GM12878 (cell line): ENCODE measurements at regions not wholly inside any gene's neighbourhood (a gene's known extent, or its start where the extent isn't known, plus 50 kb on each side); places are given as distances from the start of the nearest gene placed in this dataset.

Experiments
- ATAC-seq: fragments of 200-7000 bp; cut with Tn5 transposase; 3 replicates; pipeline ENCODE4 v1.9.1; 2020; ENCODE audit warnings: mild to moderate bottlenecking, moderate library complexity
- BruUV-seq: library from RNA; stranded (reverse); fragments of 400-500 nt; replicated peaks from 2 replicates; lab custom pipeline; 2021; lab: Mats Ljungman, UMichigan
- CTCF ChIA-PET: fragments of 300-600 bp; sonication (Branson Sonifier 250); formaldehyde crosslinking; extraction: SDS; loops from one replicate; lab custom pipeline; 2021; ENCODE audit warnings: inconsistent platforms; lab: Yijun Ruan, JAX
- POLR2A ChIA-PET: fragments of 350-600 bp; formaldehyde crosslinking; extraction: SDS; loops from one replicate; lab custom pipeline; 2021; ENCODE audit warnings: inconsistent platforms; lab: Charles Lee
- RAD21 ChIA-PET: fragments of 300-600 bp; sonication (Branson Sonifier 250); formaldehyde crosslinking; loops from one replicate; lab custom pipeline; 2023; ENCODE audit warnings: antibody characterized with exemption; ENCODE audit not compliant: unreplicated experiment; lab: Charles Lee
- SMC1A ChIA-PET: fragments of 300-600 bp; sonication (Branson Sonifier 250); formaldehyde crosslinking; loops from one replicate; lab custom pipeline; 2023; ENCODE audit not compliant: unreplicated experiment, uncharacterized antibody; lab: Charles Lee
- DNase-seq: peaks from one replicate; pipeline ENCODE4 v3.0.0-alpha.2; 2011; ENCODE audit warnings: low read depth, low spot score
- FAIRE-seq: peaks from 3 replicates; lab custom pipeline; 2011; peaks lifted over from hg19 to GRCh38; lab: Jason Lieb, UNC
- H2AFZ ChIP-seq: 2 replicates; pipeline ENCODE4 v1.6.0; 2011; ENCODE audit warnings: low read depth, low read length, control low read depth; ENCODE audit not compliant: control insufficient read depth
- H3K27ac ChIP-seq: 2 replicates; pipeline ENCODE4 v1.5.1; 2011; ENCODE audit warnings: control low read depth; ENCODE audit not compliant: control insufficient read depth, insufficient read depth
- H3K27me3 ChIP-seq, 2 experiments: replicated peaks in 1 of 2; 2 replicates each; pipeline versions ENCODE4 v1.6.0 to v1.6.1; 2011; ENCODE audit warnings: low read length in 1 of 2; ENCODE audit not compliant: control insufficient read depth in 2 of 2, insufficient read depth in 2 of 2
- H3K36me3 ChIP-seq, 2 experiments: 2 replicates each; pipeline ENCODE4 v1.5.1; 2011; ENCODE audit warnings: low read length in 1 of 2; ENCODE audit not compliant: control insufficient read depth in 2 of 2, insufficient read depth in 2 of 2
- H3K4me1 ChIP-seq: 2 replicates; pipeline ENCODE4 v1.6.1; 2011; ENCODE audit warnings: mild to moderate bottlenecking, low read length, moderate library complexity, mixed read lengths; ENCODE audit not compliant: control insufficient read depth, insufficient read depth
- H3K4me2 ChIP-seq: 2 replicates; pipeline ENCODE4 v1.6.0; 2011; ENCODE audit warnings: control low read depth; ENCODE audit not compliant: control insufficient read depth, insufficient read depth
- H3K4me3 ChIP-seq: fragments of 200-600 bp; sonication (generic); 2 replicates; pipeline ENCODE4 v1.5.1; 2016
- H3K79me2 ChIP-seq: 2 replicates; pipeline ENCODE4 v1.6.0; 2011; ENCODE audit warnings: low read length; ENCODE audit not compliant: control insufficient read depth, insufficient read depth
- H3K9ac ChIP-seq: 2 replicates; pipeline ENCODE4 v1.8.0; 2011; ENCODE audit warnings: low read length, control low read depth, mixed read lengths; ENCODE audit not compliant: control insufficient read depth, insufficient read depth
- H3K9me3 ChIP-seq: replicated peaks from 3 replicates; pipeline ENCODE4 v1.5.1; 2011; ENCODE audit warnings: mild to moderate bottlenecking, low read length; ENCODE audit not compliant: control insufficient read depth, insufficient read depth
- H4K20me1 ChIP-seq: 2 replicates; pipeline ENCODE4 v1.6.0; 2011; ENCODE audit not compliant: control insufficient read depth, insufficient read depth
- BMI1 ChIP-seq: fragments of 450-650 bp; IDR thresholded peaks from 2 replicates; pipeline ENCODE4 v1.6.1; 2016; ENCODE audit warnings: mild to moderate bottlenecking, moderate library complexity, borderline replicate concordance
- CEBPB ChIP-seq, 2 experiments: fragments of 150-350 bp in 1 of 2; IDR thresholded peaks; 2 replicates each; pipeline ENCODE4 v1.6.1; 2012 to 2014; ENCODE audit warnings: low read depth in 2 of 2, low read length in 2 of 2, borderline replicate concordance in 1 of 2, inconsistent platforms in 1 of 2
- CHD1 ChIP-seq: IDR thresholded peaks from 2 replicates; pipeline ENCODE4 v1.6.1; 2012; ENCODE audit warnings: low read depth, low read length, improper control_type of control experiment
- E2F4 ChIP-seq: IDR thresholded peaks from 2 replicates; pipeline ENCODE4 v1.6.1; 2012; ENCODE audit warnings: low read depth, low read length, improper control_type of control experiment
- MEF2A ChIP-seq: IDR thresholded peaks from 2 replicates; pipeline ENCODE4 v1.6.1; 2011; ENCODE audit warnings: low read depth, mild to moderate bottlenecking, low read length, moderate library complexity; ENCODE audit not compliant: insufficient read depth
- NBN ChIP-seq: fragments of 450-650 bp; IDR thresholded peaks from 2 replicates; pipeline ENCODE4 v1.6.1; 2016
- NRF1 ChIP-seq: conservative IDR thresholded peaks from 2 replicates; pipeline ENCODE4 v1.6.1; 2011; ENCODE audit warnings: mild to moderate bottlenecking, low read depth, low read length, improper control_type of control experiment
- RCOR1 ChIP-seq: conservative IDR thresholded peaks from 2 replicates; pipeline ENCODE4 v1.6.1; 2012; ENCODE audit warnings: low read depth, low read length, improper control_type of control experiment
- SMC3 ChIP-seq: IDR thresholded peaks from 2 replicates; pipeline ENCODE4 v1.6.1; 2011; ENCODE audit warnings: low read length, improper control_type of control experiment, borderline replicate concordance
- STAT1 ChIP-seq: fragments of 450-650 bp; conservative IDR thresholded peaks from 2 replicates; pipeline ENCODE4 v1.6.1; 2014; ENCODE audit warnings: antibody characterized with exemption, mild to moderate bottlenecking
- TAF1 ChIP-seq: IDR thresholded peaks from 2 replicates; pipeline ENCODE4 v1.6.1; 2011; ENCODE audit warnings: mild to moderate bottlenecking, low read depth, low read length, borderline replicate concordance
- TCF12 ChIP-seq: IDR thresholded peaks from 2 replicates; pipeline ENCODE4 v1.6.1; 2011; ENCODE audit warnings: low read depth, mild to moderate bottlenecking, low read length
- ZNF687 ChIP-seq: fragments of 450-650 bp; IDR thresholded peaks from 2 replicates; pipeline ENCODE4 v1.6.1; 2017; ENCODE audit warnings: mild to moderate bottlenecking, moderate library complexity
- WGBS: methylation state at CpG from one replicate; pipeline ENCODE4 v1.1.6; 2016; ENCODE audit warnings: low lambda C conversion rate; ENCODE audit not compliant: insufficient replicate concordance, insufficient coverage; ENCODE audit errors: missing lambda C conversion rate; 5-methylcytosine and 5-hydroxymethylcytosine counted together
- in situ Hi-C: fragments of 300-500 bp; cut with MboI; formaldehyde crosslinking; loops from 9 replicates; pipeline ENCODE4 v1.14.3; 2018; ENCODE audit warnings: mixed read lengths
- intact Hi-C: fragments of 100-400 bp; cut with micrococcal nuclease; formaldehyde crosslinking; loops from one replicate; pipeline ENCODE4 v1.14.2; 2022; ENCODE audit not compliant: unreplicated experiment

DNA sequence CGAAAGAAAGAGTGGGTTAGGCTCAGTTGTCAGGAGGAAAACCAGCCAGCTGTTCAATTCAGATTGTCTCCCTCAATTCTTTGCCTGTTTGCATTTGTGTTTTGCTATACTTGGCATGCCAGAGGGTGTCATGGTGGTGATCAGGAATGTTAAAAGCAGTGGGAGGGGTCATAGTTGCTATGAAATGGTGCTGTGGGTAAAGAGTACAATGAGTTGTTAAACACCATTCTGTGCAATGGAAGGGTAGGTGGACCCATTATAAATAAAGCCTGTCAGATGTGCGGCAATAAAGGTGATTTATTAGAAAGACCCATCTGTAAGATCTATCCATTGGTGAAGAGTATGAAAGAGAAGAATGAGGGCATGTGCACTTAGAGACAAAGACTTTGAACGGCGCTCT is 82.2 kb downstream of the MRPL32 start:
- intact Hi-C loops (no loop called here), in situ Hi-C loops (no loop called here)
- no peaks in the 10 kb centered on the region for H3K79me2 ChIP-seq
- H4K20me1 ChIP-seq, result no peaks in the 10 kb centered on the region
- TF ChIP-seq STAT1 (no peak), BMI1 (no peak), MEF2A (no peak), SMC3 (no peak), TAF1 (no peak), CEBPB (IDR thresholded peaks at IDR 0.05; ENCODE audit: borderline replicate concordance in 1 of 2, low read depth in 2 of 2, low read length in 2 of 2) (no peak), NBN (no peak), NRF1 (no peak), TCF12 (no peak), CHD1 (no peak), RCOR1 (no peak), ZNF687 (no peak), E2F4 (no peak)
- 61% methylated on average over 4 of the region's 4 CpGs for WGBS
- H3K36me3 ChIP-seq, result no peaks in the 10 kb centered on the region
- no peak overlapping the region for H3K4me3 ChIP-seq
- RAD21 ChIA-PET, result no interaction called here
- no peak for ATAC-seq
- SMC1A ChIA-PET, result interaction anchor here (0.7 kb wide), 1 partner anchor 23 kb away, joined by 3 read pairs; no protein-coding TSS in a partner anchor
- H3K4me2 ChIP-seq, result no peak overlapping the region
- no peak overlapping the region for H3K27ac ChIP-seq
- CTCF ChIA-PET, result no interaction called here
- no peak overlapping the region for H2AFZ ChIP-seq
- POLR2A ChIA-PET, result no interaction called here
- no peak overlapping the region for H3K9ac ChIP-seq
- H3K9me3 ChIP-seq, result no peaks in the 10 kb centered on the region
- BruUV-seq, result no TSS peak
- FAIRE-seq, result no peak
- H3K27me3 ChIP-seq, result no peaks in the 10 kb centered on the region; a peak in 1 of 4 replicates
- no peak for DNase-seq
- H3K4me1 ChIP-seq, result no peaks in the 10 kb centered on the region
